Astrocyte of the cerebellum (primary cell): ENCODE measurements at regions not wholly inside any gene's neighbourhood (a gene's known extent, or its start where the extent isn't known, plus 50 kb on each side); places are given as distances from the start of the nearest gene placed in this dataset.

Source experiments
- DNase-seq: peaks from one replicate; pipeline ENCODE4 v3.0.0-alpha.2; 2011; ENCODE audit warnings: low read depth
- H3K4me3 ChIP-seq: 2 replicates; pipeline ENCODE4 v1.5.1; 2011; ENCODE audit warnings: mild to moderate bottlenecking, low read depth, low read length, moderate library complexity
- in situ Hi-C: cut with HindIII; loops from 2 replicates; pipeline ENCODE4 v1.10.0; 2017; ENCODE audit warnings: low sequenced_read_pairs
- TF ChIP-seq, protein P1 (sequence below): IDR thresholded peaks from 2 replicates; pipeline ENCODE4 v1.5.1; 2012; ENCODE audit warnings: low read length, low read depth, moderate library complexity, mild to moderate bottlenecking; ENCODE audit errors: missing control alignments

DNA sequence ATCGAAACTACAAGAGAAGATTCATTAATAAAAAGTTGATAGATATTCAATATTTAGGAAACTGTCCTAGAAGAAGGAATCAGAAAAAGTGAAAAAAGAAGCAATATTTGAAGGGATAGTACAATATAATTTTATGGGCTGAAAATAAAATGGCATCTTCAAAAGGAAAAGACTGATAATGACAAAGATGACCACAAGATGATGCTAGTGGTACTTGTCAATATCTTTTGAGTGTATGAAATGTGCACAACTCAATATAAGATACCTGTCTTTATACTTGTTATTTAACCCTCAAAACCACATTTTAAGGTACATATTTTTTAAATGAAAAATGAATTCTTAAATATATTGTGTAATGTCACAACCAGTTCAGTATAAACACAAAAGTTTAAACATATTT lies 1059.6 kb upstream of the RAG2 start:
- peak; percentile 18 for DNase-seq
- no peak overlapping the region for H3K4me3 ChIP-seq
- TF ChIP-seq, protein P1, sequence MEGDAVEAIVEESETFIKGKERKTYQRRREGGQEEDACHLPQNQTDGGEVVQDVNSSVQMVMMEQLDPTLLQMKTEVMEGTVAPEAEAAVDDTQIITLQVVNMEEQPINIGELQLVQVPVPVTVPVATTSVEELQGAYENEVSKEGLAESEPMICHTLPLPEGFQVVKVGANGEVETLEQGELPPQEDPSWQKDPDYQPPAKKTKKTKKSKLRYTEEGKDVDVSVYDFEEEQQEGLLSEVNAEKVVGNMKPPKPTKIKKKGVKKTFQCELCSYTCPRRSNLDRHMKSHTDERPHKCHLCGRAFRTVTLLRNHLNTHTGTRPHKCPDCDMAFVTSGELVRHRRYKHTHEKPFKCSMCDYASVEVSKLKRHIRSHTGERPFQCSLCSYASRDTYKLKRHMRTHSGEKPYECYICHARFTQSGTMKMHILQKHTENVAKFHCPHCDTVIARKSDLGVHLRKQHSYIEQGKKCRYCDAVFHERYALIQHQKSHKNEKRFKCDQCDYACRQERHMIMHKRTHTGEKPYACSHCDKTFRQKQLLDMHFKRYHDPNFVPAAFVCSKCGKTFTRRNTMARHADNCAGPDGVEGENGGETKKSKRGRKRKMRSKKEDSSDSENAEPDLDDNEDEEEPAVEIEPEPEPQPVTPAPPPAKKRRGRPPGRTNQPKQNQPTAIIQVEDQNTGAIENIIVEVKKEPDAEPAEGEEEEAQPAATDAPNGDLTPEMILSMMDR: peak; percentile 43
- in situ Hi-C loops: no loop called here

DNA sequence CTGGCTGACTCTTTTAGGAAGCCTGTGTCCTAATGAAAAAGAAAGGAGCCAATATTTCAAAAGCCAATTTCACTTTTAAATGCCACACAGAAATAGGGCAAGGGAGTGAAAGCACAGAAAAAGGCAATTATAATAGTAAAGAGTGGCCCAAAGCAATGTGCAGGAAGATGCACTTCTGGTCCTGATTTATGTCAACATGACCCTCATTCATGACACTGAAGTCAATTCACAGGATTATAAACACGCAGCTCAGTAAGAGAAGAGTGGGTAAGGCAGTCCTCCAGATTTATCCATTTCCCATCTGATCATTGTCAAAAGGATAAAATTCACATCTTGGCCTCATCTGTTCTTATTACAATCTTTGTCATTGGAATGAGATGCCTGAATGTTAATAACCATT lies 1049.7 kb upstream of the RAG2 start:
- in situ Hi-C loops: no loop called here
- TF ChIP-seq, protein P1: no peak

GRCh38 chr11:37643968-37644367 lies 1045.9 kb upstream of the RAG2 start:
- TF ChIP-seq, protein P1: no peak
- DNase-seq: no peak
- H3K4me3 ChIP-seq: no peak overlapping the region
- in situ Hi-C loops: no loop called here

More for the DNA sequence above, 1049.7 kb upstream of the RAG2 start:
- no peak for DNase-seq
- no peak overlapping the region for H3K4me3 ChIP-seq

DNA sequence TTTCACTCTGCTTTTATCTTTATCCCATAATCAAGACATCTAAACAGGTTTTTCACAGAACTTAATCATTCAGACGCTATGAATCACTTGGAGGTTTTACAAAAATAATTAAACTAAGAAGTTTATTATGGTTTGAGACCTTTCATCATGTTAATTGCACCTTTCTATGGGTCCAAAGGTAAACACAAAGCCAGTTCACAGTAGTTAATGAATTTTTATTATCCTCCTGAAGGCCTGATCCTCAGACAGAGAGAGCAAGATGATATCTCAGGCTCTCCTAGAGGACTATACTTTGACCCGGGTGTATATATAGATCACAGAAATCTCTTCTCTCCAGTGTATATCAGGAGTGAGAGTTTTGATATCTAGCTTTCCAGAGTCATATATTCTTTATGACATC lies 1044.3 kb upstream of the RAG2 start:
- no peak overlapping the region for H3K4me3 ChIP-seq
- TF ChIP-seq, protein P1: no peak
- in situ Hi-C loops: no loop called here
- DNase-seq: no peak

DNA sequence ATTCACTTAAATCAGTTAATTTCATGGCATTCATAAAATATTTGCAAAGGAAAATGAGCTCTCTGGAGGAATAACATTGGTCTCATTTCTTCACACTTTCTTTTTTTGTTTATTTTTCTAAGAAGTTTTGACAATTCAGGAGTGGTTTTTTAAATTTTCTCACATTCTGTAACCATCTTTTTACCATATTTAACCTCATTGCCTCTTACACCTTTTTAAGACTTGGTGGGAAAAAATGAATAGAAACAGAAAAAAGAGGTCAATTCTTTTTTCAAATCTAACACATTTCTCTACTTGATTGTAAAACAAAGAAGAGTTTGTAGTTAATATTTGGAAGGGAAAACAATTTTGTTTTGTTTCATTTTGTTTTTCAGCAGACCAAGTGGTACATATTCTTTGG lies 1034.7 kb upstream of the RAG2 start:
- TF ChIP-seq, protein P1: no peak
- no peak for DNase-seq
- in situ Hi-C loops: no loop called here
- no peak overlapping the region for H3K4me3 ChIP-seq

GRCh38 chr11:37630866-37631265 lies 1032.8 kb upstream of the RAG2 start:
- no peak overlapping the region for H3K4me3 ChIP-seq
- in situ Hi-C loops: no loop called here
- DNase-seq: no peak
- TF ChIP-seq, protein P1: no peak

GRCh38 chr11:37623778-37624177 lies 1025.7 kb upstream of the RAG2 start:
- in situ Hi-C loops: no loop called here
- no peak overlapping the region for H3K4me3 ChIP-seq
- TF ChIP-seq, protein P1: no peak
- DNase-seq: no peak
